HepG2 (cell line): ENCODE measurements at regions not wholly inside any gene's neighbourhood (a gene's known extent, or its start where the extent isn't known, plus 50 kb on each side); places are given as distances from the start of the nearest gene placed in this dataset.

Source experiments
- ATAC-seq: fragments of 200-7000 bp; cut with Tn5 transposase; 3 replicates; pipeline ENCODE4 v1.9.1; 2020; ENCODE audit warnings: mild to moderate bottlenecking, moderate library complexity
- BruUV-seq: library from RNA; stranded (reverse); fragments of 400-500 nt; replicated peaks from 2 replicates; lab custom pipeline; 2021; lab: Mats Ljungman, UMichigan
- CTCF ChIA-PET: fragments of 300-600 bp; formaldehyde crosslinking; extraction: SDS; loops from one replicate; lab custom pipeline; 2021; ENCODE audit warnings: low total read pairs, inconsistent platforms, low intra/inter-chr PET ratio; lab: Yijun Ruan, JAX
- POLR2A ChIA-PET: fragments of 350-600 bp; sonication (Branson Sonifier 250); formaldehyde crosslinking; loops from one replicate; lab custom pipeline; 2020; ENCODE audit warnings: antibody characterized with exemption, inconsistent platforms; lab: Yijun Ruan, JAX
- DNase-seq: peaks from one replicate; pipeline ENCODE4 v3.0.0-alpha.2; 2015; ENCODE audit warnings: low spot score
- FAIRE-seq: peaks from 3 replicates; lab custom pipeline; 2011; peaks lifted over from hg19 to GRCh38; lab: Jason Lieb, UNC
- H2AFZ ChIP-seq: one replicate; pipeline ENCODE4 v1.6.1; 2011; ENCODE audit warnings: low read length, inconsistent platforms
- H3K27ac ChIP-seq: fragments of 300-600 bp; 3 replicates; pipeline ENCODE4 v1.8.0; 2011; ENCODE audit warnings: mixed run types, mild to moderate bottlenecking, mixed read lengths, low read length, inconsistent platforms; ENCODE audit not compliant: insufficient read depth; ENCODE audit errors: extremely low read length
- H3K27me3 ChIP-seq, 2 experiments: fragments of 200-600 bp in 1 of 2; 2 replicates in 1 of 2; 3 replicates in 1 of 2; pipeline versions ENCODE4 v1.6.0 to v1.8.0; 2011; ENCODE audit warnings: low read length in 2 of 2, mild to moderate bottlenecking in 2 of 2, moderate library complexity in 2 of 2, inconsistent platforms in 1 of 2; ENCODE audit not compliant: insufficient read depth in 2 of 2, control insufficient read depth in 1 of 2
- H3K36me3 ChIP-seq, 2 experiments: fragments of 200-600 bp in 1 of 2; replicated peaks in 1 of 2; 2 replicates in 1 of 2; 3 replicates in 1 of 2; pipeline versions ENCODE4 v1.5.1 to v1.8.0; 2011; ENCODE audit warnings: low read length in 2 of 2, inconsistent platforms in 1 of 2; ENCODE audit not compliant: insufficient read depth in 2 of 2, control insufficient read depth in 1 of 2
- H3K4me1 ChIP-seq: 2 replicates; pipeline ENCODE4 v1.5.1; 2012; ENCODE audit warnings: low read length, inconsistent platforms; ENCODE audit not compliant: insufficient read depth
- H3K4me2 ChIP-seq: 2 replicates; pipeline ENCODE4 v1.6.0; 2011; ENCODE audit warnings: low read depth, low read length, inconsistent platforms
- H3K4me3 ChIP-seq, 3 experiments: fragments of 200-600 bp in 1 of 3; sonication (generic), shearing (Covaris generic) in 1 of 3; replicated peaks in 1 of 3; 2 replicates each; pipeline ENCODE4 v1.5.1; 2011 to 2016; ENCODE audit warnings: low read length in 3 of 3, inconsistent platforms in 2 of 3, low read depth in 2 of 3, mild to moderate bottlenecking in 2 of 3, control low read depth in 1 of 3, mixed read lengths in 1 of 3; ENCODE audit not compliant: insufficient read depth in 1 of 3
- H3K79me2 ChIP-seq: one replicate; pipeline ENCODE4 v1.6.1; 2011; ENCODE audit warnings: low read length, inconsistent platforms; ENCODE audit not compliant: insufficient read depth
- H3K9ac ChIP-seq: 2 replicates; pipeline ENCODE4 v1.6.0; 2011; ENCODE audit warnings: mild to moderate bottlenecking, low read depth, low read length, inconsistent platforms; ENCODE audit not compliant: insufficient read depth
- H3K9me3 ChIP-seq: 2 replicates; pipeline ENCODE4 v1.5.1; 2012; ENCODE audit warnings: mild to moderate bottlenecking, low read length
- H4K20me1 ChIP-seq: 2 replicates; pipeline ENCODE4 v1.6.0; 2011; ENCODE audit warnings: inconsistent platforms, mild to moderate bottlenecking, low read length, moderate library complexity; ENCODE audit not compliant: insufficient read depth
- HBP1 ChIP-seq: IDR thresholded peaks from 2 replicates; pipeline ENCODE4 v1.6.1; 2016; ENCODE audit warnings: low read depth, control low read depth
- KLF15 ChIP-seq: sonication (generic); formaldehyde crosslinking; IDR thresholded peaks from 2 replicates; pipeline ENCODE4 v1.8.1; 2023; ENCODE audit warnings: borderline replicate concordance, mild to moderate bottlenecking, inconsistent platforms, missing genetic modification reagents, mixed read lengths
- MIXL1 ChIP-seq: IDR thresholded peaks from 2 replicates; pipeline ENCODE4 v1.6.1; 2016
- ZNF326 ChIP-seq: sonication (generic); formaldehyde crosslinking; IDR thresholded peaks from 2 replicates; pipeline ENCODE4 v1.4.0; 2020; ENCODE audit warnings: missing genetic modification reagents, borderline replicate concordance
- ZNF382 ChIP-seq: sonication (generic); formaldehyde crosslinking; IDR thresholded peaks from 2 replicates; pipeline ENCODE4 v1.5.0; 2020; ENCODE audit warnings: missing genetic modification reagents, mild to moderate bottlenecking, borderline replicate concordance
- ZNF414 ChIP-seq: sonication (generic); formaldehyde crosslinking; IDR thresholded peaks from 2 replicates; pipeline ENCODE4 v1.5.0; 2020; ENCODE audit warnings: missing genetic modification reagents
- WGBS: methylation state at CpG from one replicate; pipeline ENCODE4 v1.1.6; 2017; ENCODE audit warnings: low lambda C conversion rate; 5-methylcytosine and 5-hydroxymethylcytosine counted together
- in situ Hi-C: cut with HindIII; loops from 2 replicates; pipeline ENCODE4 v1.10.0; 2017; ENCODE audit warnings: low pct_unique_long_range_greater_than_20kb; ENCODE audit not compliant: extremely low pct_ligation_motif_present
- intact Hi-C: fragments of 100-400 bp; cut with micrococcal nuclease; formaldehyde crosslinking; loops from one replicate; pipeline ENCODE4 v1.10.0; 2022; ENCODE audit not compliant: unreplicated experiment

DNA sequence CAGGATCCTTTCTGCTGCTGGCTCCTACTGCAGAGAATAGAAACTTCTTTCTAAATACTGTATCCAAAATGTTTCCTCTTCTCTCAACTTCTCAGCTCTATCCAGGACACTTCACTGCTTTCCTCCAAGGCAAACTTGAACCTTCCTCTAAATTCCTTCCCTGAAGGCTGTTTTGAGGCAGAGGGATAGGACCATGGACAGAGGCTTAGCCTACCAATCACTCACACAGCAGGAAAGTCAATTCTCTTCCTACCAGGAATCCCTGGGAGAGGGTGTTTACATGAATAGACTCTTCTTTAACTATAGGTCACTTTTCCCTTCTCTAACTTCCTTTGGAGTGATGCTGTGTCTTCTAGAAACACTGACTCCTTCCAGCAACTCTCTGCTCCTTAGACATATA is 115.6 kb upstream of the MKLN1 start (continued):
- TF ChIP-seq MIXL1 (CRISPR knock-in tag), result 0 out of 2 replicates have a peak, but pooled peaks have one; percentile 17
- 0 out of 2 replicates have a peak, but pooled peaks have one; percentile 37 for TF ChIP-seq HBP1 (CRISPR knock-in tag)

GRCh38 chr7:131218727-131219128 is 108.9 kb upstream of the MKLN1 start:
- Histone ChIP-seq H2AFZ (no peak overlapping the region), H3K9me3 (no peaks in the 10 kb centered on the region), H3K4me3 (no peak overlapping the region), H4K20me1 (no peaks in the 10 kb centered on the region), H3K27me3 (peaks cover 0 to 4% of the 10 kb centered on the region in 2 experiments; a peak in 1 of 5 replicates), H3K36me3 (no peaks in the 10 kb centered on the region), H3K4me1 (peaks cover 27% of the 10 kb centered on the region), H3K79me2 (no peaks in the 10 kb centered on the region), H3K27ac (no peak overlapping the region), H3K4me2 (no peak overlapping the region), H3K9ac (no peak overlapping the region)
- TF ChIP-seq ZNF382 (CRISPR knock-in tag) (no peak), ZNF326 (CRISPR knock-in tag) (no peak), ZNF414 (CRISPR knock-in tag) (no peak), KLF15 (CRISPR knock-in tag) (no peak)
- POLR2A ChIA-PET, result no interaction called here
- intact Hi-C loops, result no loop called here
- 62% methylated on average over 3 of the region's 3 CpGs for WGBS
- DNase-seq (no peak), FAIRE-seq (no peak), ATAC-seq (no peak)
- in situ Hi-C loops, result no loop called here
- no TSS peak for BruUV-seq
- CTCF ChIA-PET, result no interaction called here
